ENCODE measurements at regions not wholly inside any gene's neighbourhood (a gene's known extent, or its start where the extent isn't known, plus 50 kb on each side); places are given as distances from the start of the nearest gene placed in this dataset.
A peak's percentile ranks its signal among the peaks of the same experiment; 100 is the strongest.

- H3K36me3 ChIP-seq: no peaks in the 10 kb centered on the region
- TF ChIP-seq EP300 (IDR thresholded peaks at IDR 0.05; ENCODE audit: low read depth) (no peak), POLR2A (IDR thresholded peaks at IDR 0.05) (no peak), POLR2AphosphoS5 (IDR thresholded peaks at IDR 0.05) (no peak), CTCF (IDR thresholded peaks at IDR 0.05) (no peak)
- DNase-seq: no peak
- no peaks in the 10 kb centered on the region for H3K27me3 ChIP-seq
- WGBS, 2 donors (ENCODE audit: low coverage in 1 of 2): 93% methylated on average over 2 of the region's 2 CpGs; no CpG with 5 or more reads in 1 of the 2 donors
- H3K4me1 ChIP-seq: no peaks in the 10 kb centered on the region
- peaks cover 4 to 9% of the 10 kb centered on the region in 2 donors for H3K9me3 ChIP-seq
- no peak overlapping the region for H3K4me3 ChIP-seq
- in situ Hi-C loops (cut with MboI; ENCODE audit: low pct_ligation_motif_present in 1 of 4, low pct_unique_long_range_greater_than_20kb in 1 of 4, low sequenced_read_pairs in 3 of 4) (no loop called here), intact Hi-C loops (cut with DNase I; ENCODE audit: low total_unique reads) (no loop called here)
- H3K27ac ChIP-seq: peak overlapping the region in 1 of 4 donors; percentile 16
These were observed 250.8 kb downstream of the ANAPC1 start for GRCh38 chr2:111633189-111633588.

- H3K4me1 ChIP-seq: no peaks in the 10 kb centered on the region
- in situ Hi-C loops (cut with MboI; ENCODE audit: low pct_ligation_motif_present in 1 of 4, low pct_unique_long_range_greater_than_20kb in 1 of 4, low sequenced_read_pairs in 3 of 4) (no loop called here), intact Hi-C loops (cut with DNase I; ENCODE audit: low total_unique reads) (no loop called here)
- H3K9me3 ChIP-seq: peaks cover 4 to 8% of the 10 kb centered on the region in 2 donors
- no peaks in the 10 kb centered on the region for H3K27me3 ChIP-seq
- no peak for TF ChIP-seq EP300 (IDR thresholded peaks at IDR 0.05; ENCODE audit: low read depth)
- H3K36me3 ChIP-seq: no peaks in the 10 kb centered on the region
- WGBS, 2 donors (ENCODE audit: low coverage in 1 of 2): 88 to 100% methylated on average over 1 to 6 of the region's 6 CpGs
- no peak overlapping the region for H3K4me3 ChIP-seq
- H3K27ac ChIP-seq: peak overlapping the region in 1 of 4 donors; percentile 16
- DNase-seq: no peak
These were observed 250.3 kb downstream of the ANAPC1 start for GRCh38 chr2:111633643-111634042.

GRCh38 chr2:111634050-111634794, 249.8 kb downstream of the ANAPC1 start:
- H3K27ac ChIP-seq: no peak overlapping the region
- 64% methylated on average over 2 of the region's 2 CpGs; no CpG with 5 or more reads in 1 of the 2 donors for WGBS, 2 donors (ENCODE audit: low coverage in 1 of 2)
- intact Hi-C loops (cut with DNase I; ENCODE audit: low total_unique reads) (no loop called here), in situ Hi-C loops (cut with MboI; ENCODE audit: low pct_ligation_motif_present in 1 of 4, low pct_unique_long_range_greater_than_20kb in 1 of 4, low sequenced_read_pairs in 3 of 4) (no loop called here)
- H3K9me3 ChIP-seq: peaks cover 2 to 4% of the 10 kb centered on the region in 2 donors
- no peak for TF ChIP-seq CTCF (IDR thresholded peaks at IDR 0.05)
- no peak for TF ChIP-seq POLR2A (IDR thresholded peaks at IDR 0.05)
- TF ChIP-seq POLR2AphosphoS5 (IDR thresholded peaks at IDR 0.05): no peak
- TF ChIP-seq EP300 (IDR thresholded peaks at IDR 0.05; ENCODE audit: low read depth): no peak
- H3K27me3 ChIP-seq: no peaks in the 10 kb centered on the region
- H3K4me3 ChIP-seq: no peak overlapping the region
- DNase-seq: no peak
- no peaks in the 10 kb centered on the region for H3K4me1 ChIP-seq
- H3K36me3 ChIP-seq: no peaks in the 10 kb centered on the region

- no peaks in the 10 kb centered on the region for H3K36me3 ChIP-seq
- no peak for TF ChIP-seq EP300 (IDR thresholded peaks at IDR 0.05; ENCODE audit: low read depth)
- H3K9me3 ChIP-seq: no peaks in the 10 kb centered on the region
- intact Hi-C loops (cut with DNase I; ENCODE audit: low total_unique reads): no loop called here
- in situ Hi-C loops (cut with MboI; ENCODE audit: low pct_ligation_motif_present in 1 of 4, low pct_unique_long_range_greater_than_20kb in 1 of 4, low sequenced_read_pairs in 3 of 4): no loop called here
- 80 to 87% methylated on average over 4 of the region's 4 CpGs for WGBS, 2 donors (ENCODE audit: low coverage in 1 of 2)
- no peak for DNase-seq
- no peak overlapping the region for H3K27ac ChIP-seq
- no peaks in the 10 kb centered on the region for H3K27me3 ChIP-seq
- no peak overlapping the region for H3K4me3 ChIP-seq
- no peaks in the 10 kb centered on the region for H3K4me1 ChIP-seq
These were observed 248.9 kb downstream of the ANAPC1 start for GRCh38 chr2:111634995-111635538.

- Histone ChIP-seq H3K27ac (no peak overlapping the region), H3K4me3 (no peak overlapping the region), H3K4me1 (no peaks in the 10 kb centered on the region), H3K36me3 (no peaks in the 10 kb centered on the region), H3K27me3 (no peaks in the 10 kb centered on the region), H3K9me3 (no peaks in the 10 kb centered on the region)
- TF ChIP-seq POLR2A (IDR thresholded peaks at IDR 0.05) (no peak), POLR2AphosphoS5 (IDR thresholded peaks at IDR 0.05) (no peak), EP300 (IDR thresholded peaks at IDR 0.05; ENCODE audit: low read depth) (no peak), CTCF (IDR thresholded peaks at IDR 0.05) (no peak)
- 92 to 94% methylated on average over 5 of the region's 5 CpGs for WGBS, 2 donors (ENCODE audit: low coverage in 1 of 2)
- intact Hi-C loops (cut with DNase I; ENCODE audit: low total_unique reads): no loop called here
- DNase-seq: no peak
- in situ Hi-C loops (cut with MboI; ENCODE audit: low pct_ligation_motif_present in 1 of 4, low pct_unique_long_range_greater_than_20kb in 1 of 4, low sequenced_read_pairs in 3 of 4): no loop called here
These were observed 247.1 kb downstream of the ANAPC1 start for GRCh38 chr2:111636905-111637304.
